Stimulated activated CD4-positive, alpha-beta T cell treated with anti-CD3 and anti-CD28 coated beads, Interleukin-1b, Interleukin-23, amount 100 ng/mL, for 1 hour (primary cell): ENCODE measurements at regions not wholly inside any gene's neighbourhood (a gene's known extent, or its start where the extent isn't known, plus 50 kb on each side); places are given as distances from the start of the nearest gene placed in this dataset.
"Not testable (repeated sequence)": the region's sequence is repeated elsewhere in the genome, so short reads cannot be mapped to it uniquely, and the experiment has no call there.

ENCODE experiments used
- DNase-seq, 2 donors: peaks; one replicate each; pipeline ENCODE4 v3.0.0-alpha.2; 2020; ENCODE audit warnings: low read depth in 2 of 2

GRCh38 chr5:126096442-126097006, 326.7 kb upstream of the GRAMD2B start:
- no peak for DNase-seq

GRCh38 chr5:126097876-126098275, 325.3 kb upstream of the GRAMD2B start:
- DNase-seq: no peak

GRCh38 chr5:126098330-126099017, 324.7 kb upstream of the GRAMD2B start:
- no peak for DNase-seq

GRCh38 chr5:126099077-126099476, 324.1 kb upstream of the GRAMD2B start:
- DNase-seq: no peak

- no peak for DNase-seq
Observed at GRCh38 chr5:126100767-126101166, 322.4 kb upstream of the GRAMD2B start.

GRCh38 chr5:126101901-126102300, 321.3 kb upstream of the GRAMD2B start:
- DNase-seq: no peak

- DNase-seq: no peak
Observed at GRCh38 chr5:126103050-126103449, 320.2 kb upstream of the GRAMD2B start.

- no peak for DNase-seq
Observed at GRCh38 chr5:126103868-126104267, 319.3 kb upstream of the GRAMD2B start.

- no peak for DNase-seq
Observed at GRCh38 chr5:126104341-126104740, 318.9 kb upstream of the GRAMD2B start.

GRCh38 chr5:126104951-126105350, 318.3 kb upstream of the GRAMD2B start:
- DNase-seq: no peak

GRCh38 chr5:126106029-126106428, 317.2 kb upstream of the GRAMD2B start:
- DNase-seq: no peak

- DNase-seq: no peak
Observed at GRCh38 chr5:126107381-126107780, 315.8 kb upstream of the GRAMD2B start.

GRCh38 chr5:126108470-126108869, 314.7 kb upstream of the GRAMD2B start:
- DNase-seq: no peak

GRCh38 chr5:126115059-126115629, 308.1 kb upstream of the GRAMD2B start:
- no peak for DNase-seq

- DNase-seq: no peak
Observed at GRCh38 chr5:126117044-126117443, 306.2 kb upstream of the GRAMD2B start.

GRCh38 chr5:126119887-126120442, 303.2 kb upstream of the GRAMD2B start:
- DNase-seq: no peak

GRCh38 chr5:126120939-126121338, 302.3 kb upstream of the GRAMD2B start:
- no peak for DNase-seq

GRCh38 chr5:126122942-126123341, 300.3 kb upstream of the GRAMD2B start:
- no peak for DNase-seq

GRCh38 chr5:126124706-126125345, 298.4 kb upstream of the GRAMD2B start:
- DNase-seq: no peak

- no peak for DNase-seq
Observed at GRCh38 chr5:126125407-126125806, 297.8 kb upstream of the GRAMD2B start.

- DNase-seq: no peak
Observed at GRCh38 chr5:126126574-126126973, 296.6 kb upstream of the GRAMD2B start.

GRCh38 chr5:126127371-126127770, 295.8 kb upstream of the GRAMD2B start:
- not testable (repeated sequence) for DNase-seq

GRCh38 chr5:126129431-126129830, 293.8 kb upstream of the GRAMD2B start:
- DNase-seq: no peak
